COLO829 (cell line): ENCODE measurements at regions not wholly inside any gene's neighbourhood (a gene's known extent, or its start where the extent isn't known, plus 50 kb on each side); places are given as distances from the start of the nearest gene placed in this dataset.
"Not testable (repeated sequence)": the region's sequence is repeated elsewhere in the genome, so short reads cannot be mapped to it uniquely, and the experiment has no call there.

Source experiments
- DNase-seq: peaks from one replicate; pipeline ENCODE4 v3.0.0; 2012; ENCODE audit warnings: low spot score

- no peak for DNase-seq
Observed at GRCh38 chr10:106078895-106079576, 1085.5 kb downstream of the SORCS1 start.

DNA sequence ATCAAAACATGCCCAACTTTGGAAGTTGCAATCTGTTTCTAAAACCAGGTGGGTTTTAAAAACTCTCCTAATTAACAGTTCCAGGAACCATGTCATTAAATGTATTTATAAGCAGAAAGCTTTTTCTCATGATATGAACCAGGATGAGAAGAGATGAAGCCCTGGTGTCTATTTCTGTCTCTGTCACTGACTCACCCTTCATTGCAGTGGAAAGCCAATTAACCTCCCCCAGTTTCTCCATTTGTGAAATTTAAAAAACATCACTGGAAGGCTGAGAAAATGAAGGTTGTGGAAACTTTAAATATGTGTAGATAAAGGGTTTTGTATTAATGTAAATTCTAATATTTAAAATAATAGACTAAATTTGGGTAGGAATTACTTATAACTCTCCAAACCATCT, 1088.0 kb downstream of the SORCS1 start:
- DNase-seq, result no peak

DNA sequence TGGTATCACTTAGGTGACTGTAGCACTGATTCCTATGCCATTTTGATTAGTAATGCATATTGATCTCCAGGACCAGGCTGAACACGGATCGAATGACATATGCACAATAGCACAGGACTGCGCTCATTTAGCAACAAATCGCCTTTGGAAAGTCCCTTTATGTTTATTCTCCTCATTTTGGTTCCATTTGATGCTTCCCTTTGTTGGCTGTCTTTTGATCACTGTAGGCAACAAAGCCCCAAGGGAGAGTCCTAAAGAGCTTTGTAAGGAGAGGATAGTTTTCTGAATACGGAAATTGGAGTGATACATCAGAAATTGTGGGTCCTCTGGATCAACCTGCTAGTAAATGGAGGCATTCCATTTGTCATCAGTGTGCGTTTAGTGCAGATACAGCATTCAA, 1111.4 kb downstream of the SORCS1 start:
- no peak for DNase-seq

GRCh38 chr10:106044503-106044902, 1120.0 kb downstream of the SORCS1 start:
- no peak for DNase-seq

DNA sequence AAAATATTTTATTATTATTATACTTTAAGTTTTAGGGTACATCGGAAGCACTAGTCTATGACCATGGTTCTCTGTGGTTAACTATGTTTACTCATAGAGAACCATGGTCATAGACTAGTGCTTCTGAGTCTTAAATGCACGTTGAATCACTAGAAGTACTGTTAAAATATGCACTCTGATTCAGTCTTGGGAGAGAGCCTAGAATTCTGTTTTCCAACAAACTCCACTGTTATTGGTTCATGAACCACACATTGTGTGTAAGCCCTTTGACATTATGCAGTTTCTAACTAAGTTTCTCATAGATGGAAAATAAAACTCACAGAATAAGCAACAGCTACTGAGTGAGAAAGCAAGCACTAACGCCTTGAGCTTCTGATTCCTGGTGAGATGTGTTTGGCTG, 1120.6 kb downstream of the SORCS1 start:
- DNase-seq, result no peak

- DNase-seq, result no peak
Observed at GRCh38 chr10:106038246-106038645, 1126.3 kb downstream of the SORCS1 start.

DNA sequence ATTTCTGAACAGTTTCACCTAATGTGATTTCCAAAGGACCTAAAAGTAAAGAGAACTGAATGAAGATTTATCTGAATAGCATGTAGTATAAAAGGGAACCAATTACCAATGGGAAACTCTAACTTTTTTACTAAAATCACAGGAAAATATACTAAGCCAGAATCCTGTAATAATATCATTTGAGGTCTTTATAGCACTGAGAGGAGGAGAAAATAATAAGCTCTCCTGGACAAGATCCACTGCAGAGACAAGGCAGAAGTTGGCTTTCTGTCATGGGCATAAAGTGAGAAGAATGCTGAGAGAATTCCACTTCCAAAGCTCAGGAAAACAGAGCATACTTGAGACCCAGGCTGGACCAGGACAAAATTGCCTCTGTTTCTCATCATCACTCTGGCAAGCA, 1131.4 kb downstream of the SORCS1 start:
- no peak for DNase-seq

DNA sequence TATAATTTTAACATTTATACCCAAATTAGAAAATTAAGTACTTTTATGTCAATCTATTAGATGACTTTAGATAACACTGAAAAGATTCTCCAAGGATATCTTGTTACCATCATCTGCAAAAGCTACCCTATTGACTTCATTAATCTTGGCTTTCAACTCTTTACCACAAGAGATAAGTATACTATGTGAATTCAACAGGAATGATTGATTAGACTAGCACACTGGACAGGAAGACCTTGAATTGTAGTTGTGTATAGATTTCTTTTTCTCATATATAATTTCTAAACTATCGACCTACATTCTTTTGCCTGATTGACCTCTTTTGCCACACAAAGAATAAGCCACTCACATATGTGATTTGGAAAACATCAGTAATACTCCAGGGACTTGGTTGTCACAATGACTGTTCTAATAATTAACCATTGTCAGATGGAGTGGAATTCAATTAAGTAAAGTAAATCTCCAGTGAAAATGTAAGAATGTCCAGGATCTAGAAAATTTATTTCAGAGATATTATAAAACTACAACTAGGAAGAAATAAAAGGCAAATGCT, 1132.0 kb downstream of the SORCS1 start:
- DNase-seq, result no peak

- no peak for DNase-seq
Observed at GRCh38 chr10:106027240-106027639, 1137.3 kb downstream of the SORCS1 start.

DNA sequence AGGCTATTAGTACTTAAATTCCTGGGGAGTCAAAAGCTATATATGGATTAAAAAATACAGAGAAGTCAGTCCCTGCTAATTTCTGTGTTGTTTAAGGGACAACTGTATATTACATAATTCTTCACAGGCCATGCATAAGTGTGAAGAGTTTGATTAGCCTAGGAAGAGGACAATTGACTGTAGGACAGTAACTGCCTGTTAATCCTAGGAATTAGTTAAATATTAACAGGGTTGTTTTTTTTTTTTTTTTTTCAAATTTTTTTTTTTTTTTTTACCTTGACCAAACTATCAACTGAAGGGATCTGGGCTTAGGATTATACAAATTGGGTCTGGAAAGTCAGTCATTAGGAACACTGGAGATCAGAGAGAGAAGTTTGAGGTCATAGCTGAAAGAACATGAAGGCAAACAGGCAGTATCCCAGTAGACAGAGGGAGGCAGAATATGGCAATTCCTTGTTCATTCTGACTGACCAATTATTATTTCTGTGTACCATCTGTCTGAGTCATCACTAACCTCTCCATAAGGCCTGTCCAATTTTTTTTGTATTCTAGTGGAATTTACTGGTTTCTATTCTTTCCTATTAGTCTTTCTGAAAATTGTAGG, 1139.2 kb downstream of the SORCS1 start:
- DNase-seq, result no peak

- DNase-seq, result no peak
Observed at GRCh38 chr10:106023329-106023728, 1141.2 kb downstream of the SORCS1 start.

GRCh38 chr10:106019559-106019958, 1144.9 kb downstream of the SORCS1 start:
- not testable (repeated sequence) for DNase-seq

DNA sequence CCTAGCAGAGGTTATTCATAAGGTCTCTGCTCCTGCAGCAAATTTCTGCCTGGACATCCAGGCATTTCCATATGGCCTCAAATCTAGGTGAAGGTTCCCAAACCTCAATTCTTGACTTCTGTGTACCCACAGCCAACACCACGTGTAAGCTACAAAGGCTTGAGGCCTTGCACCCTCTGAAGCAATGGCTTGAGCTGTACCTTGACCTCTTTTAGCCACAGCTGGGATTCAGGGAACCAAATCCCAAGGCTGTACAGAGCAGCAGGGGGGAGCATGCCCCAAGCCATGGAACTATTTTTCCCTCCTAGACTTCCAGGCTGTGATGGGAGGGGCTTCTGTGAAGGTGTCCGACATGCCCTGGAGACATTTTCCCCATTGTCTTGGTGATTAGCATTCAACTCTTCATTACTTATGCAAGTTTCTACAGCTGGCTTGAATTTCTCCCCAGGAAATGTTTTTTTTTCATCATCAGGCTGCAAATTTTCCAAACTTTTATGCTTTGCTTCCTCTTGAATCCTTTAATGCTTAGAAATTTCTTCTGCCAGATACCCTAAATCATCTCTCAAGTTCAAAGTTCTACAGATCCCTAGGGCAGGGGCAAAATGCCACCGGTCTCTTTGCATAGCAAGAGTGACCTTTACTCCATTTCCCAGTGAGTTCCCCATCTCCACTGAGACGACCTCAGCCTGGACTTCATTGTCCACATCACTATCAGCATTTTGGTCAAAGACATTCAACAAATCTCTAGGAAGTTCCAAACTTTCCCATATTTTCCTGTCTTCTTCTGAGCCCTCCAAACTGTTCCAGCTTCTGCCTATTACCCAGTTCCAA, 1148.9 kb downstream of the SORCS1 start:
- not testable (repeated sequence) for DNase-seq

GRCh38 chr10:106011250-106011649, 1153.3 kb downstream of the SORCS1 start:
- DNase-seq, result no peak

DNA sequence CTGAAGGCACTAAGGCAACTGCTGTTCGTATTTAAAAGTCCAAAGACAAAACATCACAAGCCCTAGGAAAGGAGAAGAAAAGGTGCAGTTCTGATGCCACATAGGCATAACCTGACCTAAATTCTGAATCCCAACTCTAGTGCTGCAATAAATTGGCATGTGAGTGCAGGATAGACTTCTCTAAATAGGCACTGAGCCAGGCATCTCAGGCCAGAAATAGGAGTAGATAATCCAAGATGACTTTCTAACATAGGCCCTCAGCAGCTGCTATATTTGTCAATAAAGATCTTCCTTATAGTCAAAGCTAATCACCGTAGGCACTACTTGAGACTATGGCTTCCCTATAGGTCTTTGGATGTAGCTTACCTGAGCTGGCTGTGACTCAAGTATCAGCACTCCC, 1163.8 kb downstream of the SORCS1 start:
- DNase-seq, result no peak

DNA sequence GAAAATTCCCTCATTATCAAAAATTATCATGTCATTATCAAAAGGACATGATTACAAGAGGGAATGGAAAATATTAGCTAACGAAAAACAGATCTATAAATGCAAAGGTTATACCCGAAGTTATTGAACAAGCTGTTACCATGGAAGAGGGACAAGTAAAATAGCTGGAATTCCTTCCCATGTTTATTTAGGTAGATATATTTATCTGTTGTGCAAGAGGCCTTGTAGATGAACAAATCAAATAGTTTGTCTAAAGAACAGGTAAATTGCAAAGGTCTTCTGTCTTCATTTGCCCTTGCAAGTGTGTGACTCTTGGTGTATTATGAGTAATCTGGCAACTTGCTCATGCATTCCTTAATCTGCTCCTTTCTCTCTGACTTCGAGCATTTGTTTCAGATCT, 1170.9 kb downstream of the SORCS1 start:
- DNase-seq, result no peak

- no peak for DNase-seq
Observed at GRCh38 chr10:105992928-105993327, 1171.6 kb downstream of the SORCS1 start.

- no peak for DNase-seq
Observed at GRCh38 chr10:105990529-105990928, 1174.0 kb downstream of the SORCS1 start.

DNA sequence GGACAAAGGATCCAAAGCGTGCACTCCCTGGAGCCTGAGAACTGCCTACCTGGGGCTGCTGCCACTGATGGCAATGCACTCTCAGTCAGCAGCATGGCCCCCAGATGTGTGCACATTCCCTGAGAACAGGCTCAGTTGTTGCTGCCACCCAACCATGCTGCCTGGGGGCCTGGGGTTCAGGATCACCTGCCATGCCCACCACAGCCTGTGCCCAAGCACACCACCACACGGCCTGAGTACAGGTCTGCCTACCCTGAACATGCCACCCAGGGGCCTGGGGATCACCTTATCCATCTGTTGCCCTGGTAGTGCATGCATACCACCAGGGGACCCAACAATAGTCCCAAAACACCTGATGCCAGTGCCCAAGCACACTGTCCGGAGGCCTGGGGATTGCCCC, 1174.5 kb downstream of the SORCS1 start:
- no peak for DNase-seq

- no peak for DNase-seq
Observed at GRCh38 chr10:105988848-105989247, 1175.7 kb downstream of the SORCS1 start.

DNA sequence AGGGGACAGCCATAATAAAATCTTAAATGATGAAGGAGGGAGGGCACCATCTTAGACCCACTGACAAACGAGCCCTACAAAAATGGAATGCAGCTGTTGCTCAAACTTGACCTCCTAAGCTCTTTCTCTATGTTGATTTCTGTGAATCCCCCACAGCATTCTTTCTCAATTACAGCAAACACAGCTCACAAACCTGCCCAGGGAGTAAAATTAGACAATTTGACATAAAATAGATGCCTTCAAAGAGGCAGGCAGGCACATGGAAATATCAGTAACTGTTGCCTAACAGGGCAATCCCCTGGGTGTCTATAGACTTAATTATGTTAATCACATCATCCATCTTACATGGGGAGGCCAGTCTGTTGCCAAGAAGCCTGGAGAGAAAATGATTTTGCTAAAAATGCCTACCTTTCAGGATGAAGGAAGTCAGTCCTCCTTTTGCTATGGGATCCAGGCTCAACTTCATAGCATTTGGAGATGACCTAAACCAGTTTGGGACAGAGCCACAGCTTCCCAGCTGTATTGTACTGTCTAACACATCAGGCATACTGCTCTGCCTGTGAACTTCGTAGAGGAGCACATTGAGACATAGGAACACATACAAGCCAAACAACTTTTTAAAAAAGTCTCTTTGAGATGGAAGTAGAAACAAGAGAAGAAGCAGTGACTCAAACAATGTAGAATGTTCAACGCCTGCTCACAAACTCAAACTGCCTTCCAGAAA, 1177.4 kb downstream of the SORCS1 start:
- DNase-seq, result no peak

GRCh38 chr10:105986486-105986885, 1178.0 kb downstream of the SORCS1 start:
- DNase-seq, result no peak
